GM21723 (cell line): ENCODE measurements at regions not wholly inside any gene's neighbourhood (a gene's known extent, or its start where the extent isn't known, plus 50 kb on each side); places are given as distances from the start of the nearest gene placed in this dataset.
"Not testable (repeated sequence)": the region's sequence is repeated elsewhere in the genome, so short reads cannot be mapped to it uniquely, and the experiment has no call there.

ENCODE experiments used
- ATAC-seq: cut with Tn5 transposase; IDR thresholded peaks from one replicate; pipeline ENCODE4 v1.9.1; 2021; ENCODE audit warnings: mild to moderate bottlenecking, moderate library complexity; ENCODE audit not compliant: unreplicated experiment

DNA sequence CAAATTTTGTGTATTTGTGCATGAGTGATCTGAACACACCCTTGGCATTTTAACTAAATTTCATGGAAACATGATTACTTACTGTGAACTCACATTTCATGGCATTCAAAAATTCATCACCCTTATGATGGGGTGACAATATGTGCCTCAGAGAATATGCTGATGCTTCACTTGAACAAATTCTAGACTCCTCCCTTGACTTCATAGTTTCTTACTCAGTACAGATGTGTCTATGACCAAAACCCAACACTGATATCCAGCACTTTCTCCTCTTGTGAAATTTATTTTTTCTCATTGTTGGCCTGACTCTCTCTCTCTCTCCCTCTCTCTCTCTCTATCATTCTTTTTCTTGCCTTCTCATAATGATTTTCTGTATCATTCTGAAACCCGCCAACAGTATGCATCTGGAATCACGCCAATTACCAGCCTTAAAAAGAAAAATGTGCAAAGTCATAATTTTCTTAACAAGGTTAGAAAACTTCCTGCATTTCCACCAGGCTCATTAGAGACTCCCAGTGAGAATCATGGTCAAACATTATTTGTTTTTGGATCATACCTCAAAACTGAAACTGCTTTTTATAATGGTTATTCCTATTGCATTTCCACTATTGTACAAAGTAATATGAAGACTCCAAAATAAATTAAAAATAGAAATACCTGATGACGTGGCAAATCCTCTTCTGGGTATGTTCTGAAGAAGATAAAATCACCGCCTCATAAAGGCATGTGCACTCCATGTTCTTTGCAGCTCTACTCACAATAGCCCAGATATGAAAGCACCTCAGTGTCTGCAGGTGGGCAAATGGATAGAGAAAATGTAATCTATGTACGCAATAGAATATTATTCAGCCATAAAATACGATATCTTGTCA lies 722.2 kb downstream of the TMEM121 start:
- no peak for ATAC-seq

DNA sequence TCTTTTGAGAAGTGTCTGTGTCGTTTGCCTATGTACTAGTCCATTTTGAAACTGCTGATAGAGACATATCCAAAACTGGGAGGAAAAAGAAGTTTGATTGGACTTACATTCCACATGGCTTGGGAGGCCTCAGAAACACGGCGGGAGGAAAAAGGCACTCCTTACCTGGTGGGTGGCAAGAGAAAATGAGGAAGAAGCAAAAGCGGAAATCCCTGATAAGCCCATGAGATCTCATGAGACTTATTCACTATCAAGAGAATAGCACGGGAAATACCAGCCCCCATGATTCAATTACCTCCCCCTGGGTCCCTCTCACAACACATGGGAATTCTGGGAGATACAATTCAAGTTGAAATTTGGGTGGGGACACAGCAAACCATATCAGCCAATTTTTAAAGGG lies 727.6 kb downstream of the TMEM121 start:
- not testable (repeated sequence) for ATAC-seq

DNA sequence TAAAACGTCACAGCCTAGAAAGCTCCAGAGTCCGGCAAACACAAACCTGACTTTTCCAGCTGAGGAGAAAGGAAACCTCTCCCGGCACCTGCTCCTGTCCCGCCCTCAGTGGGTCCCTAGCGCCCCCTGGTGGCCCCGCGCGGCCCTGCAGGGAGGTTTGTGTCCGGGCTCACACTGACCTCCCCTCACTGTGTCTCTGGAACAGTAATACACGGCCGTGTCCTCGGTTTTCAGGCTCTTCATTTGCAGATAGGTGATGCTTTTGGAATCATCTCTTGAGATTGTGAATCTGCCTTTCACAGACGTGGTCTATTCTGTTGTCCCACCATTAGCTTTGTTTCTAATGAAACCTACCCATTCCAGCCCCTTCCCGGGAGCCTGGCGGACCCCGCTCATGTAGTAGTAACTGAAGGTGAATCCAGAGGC lies 731.2 kb downstream of the TMEM121 start:
- not testable (repeated sequence) for ATAC-seq

DNA sequence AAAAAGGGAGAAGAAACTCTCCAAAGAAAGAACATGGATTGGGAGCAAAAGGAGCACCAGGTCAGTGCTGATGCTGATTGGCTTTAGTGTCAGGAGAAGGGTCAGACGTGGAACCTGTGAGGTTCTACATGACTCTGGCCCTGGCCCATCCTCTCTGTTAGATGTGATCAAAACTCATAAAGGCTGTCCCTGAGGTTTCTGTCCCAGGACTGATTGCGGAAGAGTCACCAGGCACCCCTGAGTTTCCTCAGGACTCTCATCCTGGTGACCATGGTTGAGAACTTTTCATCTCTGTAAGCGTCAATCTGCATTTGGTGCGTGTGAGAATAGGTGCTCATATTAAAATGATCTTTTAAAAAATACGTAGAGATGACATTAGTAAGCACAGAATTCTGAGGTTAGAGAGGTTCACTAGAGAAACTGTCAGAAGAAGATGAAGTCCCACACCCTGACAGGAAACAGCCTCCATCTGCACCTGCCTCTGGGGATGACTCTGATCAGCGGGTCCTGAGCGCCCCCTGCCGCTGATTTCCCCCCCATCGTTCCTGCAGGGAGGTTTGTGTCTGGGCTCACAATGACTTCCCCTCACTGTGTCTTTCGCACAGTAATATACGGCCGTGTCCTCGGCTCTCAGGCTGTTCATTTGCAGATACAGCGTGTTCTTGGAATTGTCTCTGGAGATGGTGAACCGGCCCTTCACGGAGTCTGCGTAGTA lies 741.8 kb downstream of the TMEM121 start:
- ATAC-seq = no peak

DNA sequence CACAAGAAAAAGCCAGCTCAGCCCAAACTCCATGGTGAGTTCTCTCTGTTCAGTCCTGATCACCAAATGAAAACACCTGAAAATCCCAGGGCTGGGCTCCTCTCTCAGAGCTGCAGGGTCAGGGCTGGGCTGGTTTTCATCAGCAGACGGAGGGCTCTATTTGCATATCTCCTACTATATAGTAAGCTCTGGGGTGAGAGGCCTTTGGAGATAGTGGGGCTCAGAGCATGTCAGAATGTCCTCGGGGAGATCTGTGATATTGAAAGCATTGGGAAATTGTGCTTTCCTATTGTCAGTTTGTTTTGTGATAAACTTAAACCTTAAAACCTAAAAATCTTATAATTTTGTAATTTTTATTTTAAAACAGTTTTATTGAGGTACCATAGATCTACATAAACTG lies 742.6 kb downstream of the TMEM121 start:
- ATAC-seq = no peak

DNA sequence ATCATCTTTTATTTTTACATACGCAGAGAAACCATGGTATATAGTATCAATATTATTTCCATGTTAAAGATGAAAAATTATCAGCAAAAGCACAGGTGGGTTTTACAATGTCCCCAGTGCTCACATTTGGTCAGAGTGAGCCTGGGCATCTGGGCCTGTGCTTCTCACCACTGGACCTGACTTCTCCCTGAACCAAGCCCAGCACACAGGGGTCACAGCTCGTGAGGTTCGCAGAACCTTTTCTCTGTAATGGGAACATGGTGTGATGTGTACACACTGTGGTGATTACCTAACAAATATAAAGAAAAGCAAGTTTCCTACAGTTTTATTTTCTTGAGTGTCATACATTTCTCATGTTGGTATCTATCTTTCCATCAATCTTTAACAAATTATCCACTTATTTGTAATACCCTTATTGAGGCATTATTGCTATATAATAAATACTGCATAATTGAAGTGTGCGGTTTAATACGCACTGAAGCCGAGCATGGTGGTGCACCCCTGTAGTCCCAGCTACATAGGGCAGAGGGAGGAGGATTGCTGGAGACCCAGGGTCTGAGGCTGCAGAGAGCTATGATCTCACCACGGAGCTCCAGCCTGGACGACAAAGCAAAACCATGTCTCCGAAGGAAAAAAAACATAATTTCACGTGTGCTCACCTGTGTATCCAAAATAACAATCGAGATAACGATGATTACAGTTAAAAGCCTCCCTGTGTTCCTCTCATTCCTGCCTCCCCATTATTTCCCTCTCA lies 743.2 kb downstream of the TMEM121 start:
- ATAC-seq = no peak

DNA sequence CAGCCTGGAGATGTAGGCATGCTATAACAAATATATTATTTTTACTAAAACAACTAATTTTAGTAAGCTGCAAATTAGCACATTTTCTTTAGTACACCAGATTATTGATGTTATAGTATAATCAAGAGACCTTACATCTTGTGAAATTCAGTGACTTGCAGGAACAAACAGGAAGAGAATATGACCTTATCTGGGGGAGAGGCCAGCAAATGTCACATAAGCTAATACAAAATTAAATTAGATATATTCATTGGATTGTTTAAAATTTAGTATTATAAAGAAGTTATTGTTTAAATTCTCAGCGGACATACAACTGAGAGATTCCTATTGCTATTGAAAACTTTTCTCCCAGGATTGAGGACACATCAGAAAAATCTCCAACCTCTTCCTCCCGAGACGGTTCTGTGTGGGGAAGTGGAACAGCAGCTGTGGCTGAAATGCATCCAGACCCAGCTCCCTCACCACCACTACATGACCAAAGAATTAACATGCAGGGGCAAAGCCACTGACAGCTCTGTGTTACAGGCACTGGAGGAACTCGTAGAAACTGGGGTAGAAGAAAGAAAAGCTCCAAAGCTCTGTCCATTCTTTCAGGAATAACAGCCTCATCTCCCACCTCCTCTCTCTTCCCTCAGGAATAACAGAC lies 744.2 kb downstream of the TMEM121 start:
- ATAC-seq = not testable (repeated sequence)

DNA sequence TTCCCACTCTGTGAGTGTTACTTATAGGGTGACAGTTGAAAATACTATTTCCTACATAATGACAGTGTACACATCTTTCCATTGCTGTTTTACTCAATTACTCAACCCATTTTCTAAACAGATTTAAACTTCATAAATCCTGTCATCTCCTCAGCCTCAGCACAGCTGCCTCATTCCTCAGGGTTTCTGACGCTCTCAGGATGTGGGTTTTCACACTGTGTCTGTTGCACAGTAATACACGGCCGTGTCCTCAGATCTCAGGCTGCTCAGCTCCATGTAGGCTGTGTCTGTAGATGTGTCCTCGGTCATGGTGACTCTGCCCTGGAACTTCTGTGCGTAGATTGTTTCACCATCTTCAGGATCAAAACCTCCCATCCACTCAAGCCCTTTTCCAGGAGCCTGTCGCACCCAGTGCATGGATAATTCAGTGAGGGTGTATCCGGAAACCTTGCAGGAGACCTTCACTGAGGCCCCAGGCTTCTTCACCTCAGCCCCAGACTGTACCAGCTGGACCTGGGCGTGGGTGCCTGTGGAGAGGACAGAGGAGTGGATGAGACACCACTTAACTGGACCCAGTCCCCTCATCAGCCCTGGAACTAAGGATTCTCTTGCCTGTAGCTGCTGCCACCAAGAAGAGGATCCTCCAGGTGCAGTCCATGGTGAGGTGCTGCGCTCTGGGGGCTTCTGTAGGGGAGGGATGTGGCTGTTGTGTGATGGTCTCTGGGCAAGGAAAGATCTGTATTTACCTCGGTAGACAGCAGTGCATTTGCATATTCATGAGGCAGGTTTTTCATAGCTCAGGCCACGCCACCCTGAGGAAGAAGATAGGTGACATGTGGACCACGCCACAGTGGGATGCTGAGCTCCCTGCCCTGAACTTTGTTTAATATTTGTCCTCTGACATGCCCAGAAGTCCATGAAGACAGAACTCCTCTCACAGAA lies 750.2 kb downstream of the TMEM121 start:
- ATAC-seq = no peak

DNA sequence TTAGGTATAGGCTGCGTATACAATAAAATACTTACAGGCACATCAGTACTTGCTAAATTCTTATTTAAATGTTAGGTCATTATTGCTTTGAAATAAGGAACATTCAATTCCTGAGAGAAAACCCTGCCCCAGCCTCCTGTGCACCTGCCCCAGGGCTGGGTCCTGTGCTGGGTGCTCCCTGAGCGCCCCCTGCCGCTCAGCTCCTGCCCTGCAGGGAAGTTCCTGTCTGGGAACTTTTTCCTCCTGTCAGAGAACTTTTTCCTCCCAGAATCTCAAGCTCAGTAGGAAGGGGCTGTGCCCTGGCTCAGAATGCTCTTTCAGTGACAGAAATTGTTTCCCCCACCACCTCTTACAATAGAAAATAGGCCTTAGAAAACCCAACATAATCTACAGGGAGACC lies 751.1 kb downstream of the TMEM121 start:
- ATAC-seq = no peak

DNA sequence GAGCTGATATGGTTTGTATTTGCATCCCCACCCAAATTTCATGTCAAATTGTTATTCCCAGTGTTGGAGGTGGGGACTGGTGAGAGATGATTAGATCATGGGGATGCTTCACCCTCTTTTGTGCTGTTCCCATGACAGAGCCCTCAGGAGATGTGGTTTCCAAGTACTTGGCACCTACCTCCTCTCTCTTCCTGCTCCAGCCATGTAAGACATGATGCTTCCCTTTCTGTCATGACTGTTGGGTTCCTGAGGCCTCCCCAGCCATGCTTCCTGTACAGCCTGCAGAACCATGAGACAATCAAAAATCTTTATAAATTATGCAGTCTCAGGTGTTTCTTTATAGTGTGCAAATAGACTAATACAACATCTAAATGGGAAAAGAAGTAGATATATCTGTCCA lies 754.5 kb downstream of the TMEM121 start:
- no peak for ATAC-seq

DNA sequence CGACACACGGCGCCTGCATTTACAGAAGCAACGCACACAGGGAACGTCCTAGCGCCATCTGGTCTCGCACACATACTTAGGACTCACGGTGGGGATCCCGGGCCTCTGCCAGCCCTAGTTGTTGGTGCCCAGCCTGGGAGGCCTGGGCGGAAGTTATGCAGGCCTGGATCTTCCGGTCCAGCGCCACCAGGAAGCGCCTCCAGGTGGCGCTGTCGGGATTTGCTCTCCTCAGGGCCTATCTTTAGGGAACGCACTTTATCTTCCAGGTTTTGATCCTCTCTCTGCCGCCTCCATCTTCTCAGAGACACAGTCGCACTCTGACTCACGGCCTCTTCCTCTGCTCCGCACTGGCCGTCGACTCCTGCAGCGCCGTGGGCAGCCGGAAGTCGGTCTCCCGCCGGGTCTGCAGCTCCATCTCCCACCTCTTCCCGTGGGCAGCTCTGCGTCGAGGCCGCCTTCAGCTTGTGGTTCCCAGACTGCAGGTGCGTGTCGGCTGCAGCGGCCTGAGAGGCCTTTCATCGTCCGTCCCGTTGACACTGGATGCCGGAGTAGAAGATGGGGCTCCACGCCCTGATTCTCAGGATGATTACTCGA lies 760.4 kb downstream of the TMEM121 start:
- no peak for ATAC-seq

DNA sequence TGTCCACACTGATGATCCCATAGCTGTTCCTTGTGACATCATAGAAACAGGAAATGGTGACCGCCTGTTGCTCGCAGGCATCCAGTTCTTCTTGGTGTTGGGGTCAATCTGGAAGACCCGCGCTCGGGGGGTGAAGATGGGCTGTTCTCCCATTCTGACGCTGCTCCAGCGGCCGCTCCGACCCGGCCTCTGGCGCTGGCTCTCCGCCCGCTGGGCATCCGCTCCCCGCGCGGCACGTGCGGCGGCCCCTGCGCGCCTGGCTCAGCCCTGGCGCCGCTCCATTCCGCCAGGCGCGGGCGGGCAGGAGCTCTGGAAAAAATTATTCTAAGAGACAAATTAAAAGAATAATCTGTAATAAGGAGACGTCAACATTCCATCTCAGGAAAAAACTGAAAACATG lies 761.1 kb downstream of the TMEM121 start:
- no peak for ATAC-seq

DNA sequence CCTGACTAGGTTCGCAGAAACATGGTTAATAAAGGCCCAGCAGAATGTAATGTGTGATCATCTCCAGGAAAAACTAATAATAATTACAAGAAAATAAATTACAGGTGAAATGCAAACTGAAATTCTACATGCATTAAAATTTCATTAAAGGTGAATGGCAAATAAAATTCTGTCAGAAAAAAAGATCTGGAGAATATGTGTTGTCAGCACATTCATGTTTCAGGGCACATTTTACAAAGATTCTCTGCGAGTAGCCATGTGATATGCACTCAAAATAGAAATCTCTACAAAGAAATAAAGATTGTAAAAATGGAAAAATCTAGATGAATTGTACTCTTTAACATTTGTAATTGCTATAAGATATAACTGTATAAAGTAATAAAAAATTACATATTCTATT lies 765.2 kb downstream of the TMEM121 start:
- ATAC-seq = no peak

DNA sequence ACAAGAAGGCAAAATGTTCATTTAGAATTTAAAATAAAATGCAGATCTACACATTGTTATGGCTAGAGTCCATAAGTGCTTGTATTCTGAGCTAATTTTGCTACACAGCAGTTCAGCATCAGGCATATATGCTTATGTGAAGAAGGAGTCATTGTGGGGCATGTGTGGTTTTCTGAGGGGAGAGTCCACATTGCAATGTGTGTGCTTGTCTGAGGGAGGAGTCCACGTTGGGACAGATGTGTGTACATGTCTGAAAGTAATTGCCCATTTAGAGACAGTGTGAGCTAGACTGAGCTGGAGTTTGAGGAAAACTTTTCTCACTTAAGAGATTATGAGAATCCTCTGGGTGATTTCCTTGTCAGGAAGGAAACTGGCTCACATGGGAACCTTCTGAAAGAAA lies 767.9 kb downstream of the TMEM121 start:
- no peak for ATAC-seq

DNA sequence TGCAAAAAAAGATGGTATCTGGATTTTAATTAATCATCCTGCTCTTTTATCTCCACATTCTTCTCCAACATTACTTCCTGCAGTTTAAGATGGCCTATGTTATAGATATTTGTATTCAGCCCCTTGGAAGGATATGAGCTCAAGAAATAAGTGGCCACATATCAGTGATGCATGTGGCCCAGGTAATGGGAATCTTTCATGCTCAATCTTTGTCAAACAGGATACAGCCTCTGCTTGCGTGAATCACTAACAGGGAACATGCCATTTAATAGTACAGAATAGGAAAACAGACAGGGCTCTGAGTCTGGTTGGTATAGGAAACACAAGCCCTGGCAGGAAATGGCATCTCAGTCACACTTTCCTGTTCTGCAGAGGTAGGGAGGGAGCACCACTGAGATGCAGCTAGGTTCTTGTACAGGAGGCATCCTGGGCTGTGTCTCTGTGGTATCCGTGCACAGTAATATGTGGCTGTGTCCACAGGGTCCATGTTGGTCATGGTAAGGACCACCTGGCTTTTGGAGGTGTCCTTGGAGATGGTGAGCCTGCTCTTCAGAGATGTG lies 774.6 kb downstream of the TMEM121 start:
- ATAC-seq = not testable (repeated sequence)

DNA sequence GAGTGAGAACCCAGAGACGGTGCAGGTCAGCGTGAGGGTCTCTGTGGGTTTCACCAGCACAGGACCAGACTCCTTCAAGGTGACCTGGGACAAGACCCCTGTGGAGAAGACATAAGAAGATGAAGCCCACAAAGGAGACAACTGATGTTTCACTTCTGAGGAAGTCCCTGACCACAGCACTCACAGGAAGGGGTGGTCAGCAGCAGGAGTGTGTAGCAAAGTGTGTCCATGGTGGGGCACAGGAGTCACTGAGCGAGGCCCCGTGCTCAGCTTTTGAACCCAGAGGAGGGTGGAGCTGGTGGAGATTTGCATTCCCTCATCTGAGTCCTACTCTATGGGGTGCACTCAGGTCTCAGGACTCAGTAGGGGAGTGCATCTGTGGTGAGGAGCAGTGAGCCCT lies 775.2 kb downstream of the TMEM121 start:
- not testable (repeated sequence) for ATAC-seq

DNA sequence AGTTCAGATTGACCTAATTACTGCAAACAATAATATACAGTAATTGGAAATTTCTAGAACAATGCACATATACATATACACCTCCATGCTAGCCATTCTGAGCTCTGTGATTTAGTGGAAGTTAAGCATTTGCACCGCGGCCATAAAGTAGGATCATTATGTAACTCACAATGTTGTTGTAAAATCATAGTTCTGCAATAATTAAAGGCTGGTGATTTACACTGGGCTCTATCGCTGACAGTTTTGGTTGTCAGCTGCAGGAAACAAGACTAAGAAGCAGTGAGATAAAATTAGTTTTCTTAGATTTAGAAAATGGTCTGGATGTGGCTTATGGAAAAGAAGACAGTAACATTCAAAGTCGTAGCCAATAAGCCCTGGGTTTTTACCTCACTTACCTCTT lies 776.3 kb downstream of the TMEM121 start:
- no peak for ATAC-seq

DNA sequence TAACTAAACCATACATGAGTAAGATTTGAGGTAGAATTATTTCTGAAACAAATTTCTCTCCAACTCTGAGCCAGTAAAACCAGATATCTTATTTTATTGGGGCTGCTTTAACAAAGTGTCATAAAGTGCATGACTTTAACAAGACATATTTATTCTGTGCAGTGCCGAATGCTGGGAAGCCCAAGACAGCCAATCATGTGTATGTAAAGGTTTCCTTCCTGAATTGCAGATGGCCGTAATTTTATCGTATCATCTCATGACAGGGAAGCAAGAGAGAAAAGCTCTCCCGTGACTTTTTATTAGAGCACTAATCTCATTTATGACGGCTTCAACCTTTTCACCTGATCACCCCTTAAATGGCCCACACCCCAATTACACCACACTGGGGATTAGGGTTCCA lies 777.9 kb downstream of the TMEM121 start:
- ATAC-seq = no peak

DNA sequence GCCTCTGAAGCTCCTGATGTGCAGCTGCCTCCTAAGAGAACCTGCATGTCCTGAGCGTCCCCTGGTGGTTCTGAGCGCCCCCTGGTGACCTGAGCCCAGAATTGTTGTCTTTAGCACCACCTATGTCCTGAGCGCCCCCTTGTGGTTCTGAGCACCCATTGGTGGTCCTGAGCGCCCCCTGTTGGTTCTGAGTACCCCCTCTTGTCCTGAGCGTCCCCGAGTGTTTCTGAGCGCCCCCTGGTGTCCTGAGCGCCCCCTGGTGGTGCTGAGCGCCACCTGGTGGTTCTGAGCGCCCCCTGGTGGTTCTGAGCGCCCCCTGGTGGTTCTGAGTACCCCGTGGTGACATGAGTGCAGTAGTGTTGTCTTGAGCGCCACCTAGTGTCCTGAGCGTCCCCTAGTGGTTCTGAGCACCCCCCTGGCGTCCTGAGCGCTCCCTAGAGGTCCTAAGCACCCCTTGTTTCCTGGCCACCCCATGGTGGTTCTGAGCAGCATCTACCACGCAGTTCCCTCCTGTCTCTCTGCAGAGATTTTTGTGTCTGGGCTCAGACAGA lies 782.5 kb downstream of the TMEM121 start:
- ATAC-seq = no peak
